ENCODE measurements at regions not wholly inside any gene's neighbourhood (a gene's known extent, or its start where the extent isn't known, plus 50 kb on each side); places are given as distances from the start of the nearest gene placed in this dataset.

- TF ChIP-seq CTCF (conservative IDR thresholded peaks at IDR 0.05), result no peak
- no peak for TF ChIP-seq EZH2 (IDR thresholded peaks at IDR 0.05; ENCODE audit: low read depth)
Measured at GRCh38 chrX:116596010-116596409, 133.2 kb upstream of the CT83 start.
